Keratinocyte (primary cell): ENCODE measurements at regions not wholly inside any gene's neighbourhood (a gene's known extent, or its start where the extent isn't known, plus 50 kb on each side); places are given as distances from the start of the nearest gene placed in this dataset.

Experiments used
- DNase-seq: peaks from one replicate; pipeline ENCODE4 v3.0.0-alpha.2; 2011; ENCODE audit warnings: low read depth, missing footprints, low spot score
- FAIRE-seq: peaks from 2 replicates; lab custom pipeline; 2011; peaks lifted over from hg19 to GRCh38; lab: Jason Lieb, UNC
- H2AFZ ChIP-seq: 2 replicates; pipeline ENCODE4 v1.6.0; 2012; ENCODE audit warnings: low read length, control low read depth, inconsistent platforms; ENCODE audit not compliant: control insufficient read depth
- H3K27ac ChIP-seq: 2 replicates; pipeline ENCODE4 v1.5.1; 2011; ENCODE audit warnings: low read length; ENCODE audit not compliant: control insufficient read depth, insufficient read depth
- H3K27me3 ChIP-seq: 3 replicates; pipeline ENCODE4 v1.6.0; 2011; ENCODE audit warnings: low read length; ENCODE audit not compliant: control insufficient read depth, insufficient read depth; ENCODE audit errors: extremely low read depth
- H3K36me3 ChIP-seq, 2 experiments: 2 replicates in 1 of 2; 3 replicates in 1 of 2; pipeline ENCODE4 v1.5.1; 2011; ENCODE audit warnings: low read length in 2 of 2, mild to moderate bottlenecking in 1 of 2; ENCODE audit not compliant: control insufficient read depth in 2 of 2, insufficient read depth in 2 of 2; ENCODE audit errors: extremely low read depth in 1 of 2
- H3K4me1 ChIP-seq: 3 replicates; pipeline ENCODE4 v1.5.1; 2011; ENCODE audit warnings: low read length; ENCODE audit not compliant: control insufficient read depth, insufficient read depth; ENCODE audit errors: extremely low read depth
- H3K4me2 ChIP-seq: 3 replicates; pipeline ENCODE4 v1.6.0; 2011; ENCODE audit warnings: low read depth, low read length; ENCODE audit not compliant: control insufficient read depth, insufficient read depth; ENCODE audit errors: extremely low read depth
- H3K4me3 ChIP-seq, 3 experiments: fragments of 200-600 bp in 1 of 3; sonication (generic) in 1 of 3; 2 replicates in 2 of 3; 3 replicates in 1 of 3; pipeline ENCODE4 v1.5.1; 2011 to 2016; ENCODE audit warnings: low read length in 3 of 3, mild to moderate bottlenecking in 3 of 3, control low read depth in 2 of 3, inconsistent platforms in 1 of 3, low read depth in 1 of 3, mixed read lengths in 1 of 3, mixed run types in 1 of 3, moderate library complexity in 1 of 3; ENCODE audit not compliant: control insufficient read depth in 2 of 3, insufficient read depth in 2 of 3; ENCODE audit errors: extremely low read depth in 1 of 3
- H3K79me2 ChIP-seq: 2 replicates; pipeline ENCODE4 v1.6.0; 2012; ENCODE audit warnings: low read length; ENCODE audit not compliant: control insufficient read depth, insufficient read depth
- H3K9ac ChIP-seq: 3 replicates; pipeline ENCODE4 v1.6.0; 2011; ENCODE audit warnings: low read length; ENCODE audit not compliant: control insufficient read depth, insufficient read depth; ENCODE audit errors: extremely low read depth
- H3K9me1 ChIP-seq: 3 replicates; pipeline ENCODE4 v1.6.0; 2011; ENCODE audit warnings: low read length; ENCODE audit not compliant: control insufficient read depth, insufficient read depth; ENCODE audit errors: extremely low read depth
- H3K9me3 ChIP-seq: 2 replicates; pipeline ENCODE4 v1.5.1; 2012; ENCODE audit warnings: low read depth, low read length; ENCODE audit not compliant: control insufficient read depth
- H4K20me1 ChIP-seq: 3 replicates; pipeline ENCODE4 v1.6.0; 2011; ENCODE audit warnings: low read length; ENCODE audit not compliant: control insufficient read depth, insufficient read depth; ENCODE audit errors: extremely low read depth
- CTCF ChIP-seq, 3 experiments: IDR thresholded peaks in 1 of 3; conservative IDR thresholded peaks in 1 of 3; optimal IDR thresholded peaks in 1 of 3; 2 replicates in 2 of 3; 3 replicates in 1 of 3; pipeline versions ENCODE3 to v1.5.1; 2011; ENCODE audit warnings: low read length in 3 of 3, mild to moderate bottlenecking in 3 of 3, moderate library complexity in 2 of 3, control low read depth in 1 of 3, inconsistent platforms in 1 of 3; ENCODE audit not compliant: insufficient read depth in 2 of 3; ENCODE audit errors: extremely low read depth in 1 of 3
- EZH2 ChIP-seq: IDR thresholded peaks from one replicate; pipeline ENCODE4 v1.6.1; 2012; ENCODE audit warnings: inconsistent platforms, mild to moderate bottlenecking, low read length, moderate library complexity
- dilution Hi-C: fragments of 300-500 bp; cut with MboI; formaldehyde crosslinking; loops from one replicate; pipeline ENCODE4 v1.7.0; 2020; ENCODE audit warnings: low sequenced_read_pairs; ENCODE audit not compliant: extremely low pct_ligation_motif_present

DNA sequence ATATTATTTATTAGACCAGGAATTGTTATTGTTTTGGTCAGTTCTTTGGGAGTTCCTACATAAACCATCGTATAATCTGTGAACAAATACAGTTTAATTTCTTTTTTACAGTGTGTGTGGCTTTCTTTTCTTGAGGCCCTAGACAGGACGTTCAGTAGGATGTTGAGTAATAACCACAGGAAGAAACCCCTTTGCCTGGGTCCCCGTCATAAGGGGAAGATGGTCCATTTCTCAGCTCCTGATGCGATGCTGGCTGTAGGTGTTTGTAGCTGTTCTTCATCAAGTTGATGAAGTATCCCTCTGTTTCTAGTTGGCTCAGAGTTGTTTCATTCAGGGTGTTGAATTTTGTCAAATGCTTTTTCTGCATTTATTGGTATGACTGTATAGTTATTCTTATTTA lies 219.7 kb upstream of the ADARB2 start:
- no peaks in the 10 kb centered on the region for H3K27me3 ChIP-seq
- DNase-seq (no peak), FAIRE-seq (no peak)
- dilution Hi-C loops = no loop called here
- peaks cover 3% of the 10 kb centered on the region for H3K9me3 ChIP-seq
- no peak overlapping the region for H3K4me2 ChIP-seq
- no peak overlapping the region for H3K4me3 ChIP-seq
- no peaks in the 10 kb centered on the region for H3K36me3 ChIP-seq
- H3K9me1 ChIP-seq = no peaks in the 10 kb centered on the region
- no peaks in the 10 kb centered on the region for H4K20me1 ChIP-seq
- no peak overlapping the region for H3K27ac ChIP-seq
- no peaks in the 10 kb centered on the region for H3K79me2 ChIP-seq
- no peak overlapping the region for H3K9ac ChIP-seq
- no peak for TF ChIP-seq EZH2
- no peak for TF ChIP-seq CTCF (optimal IDR thresholded peaks at IDR 0.05 in 1 of 3, IDR thresholded peaks at IDR 0.05 in 1 of 3, conservative IDR thresholded peaks at IDR 0.05 in 1 of 3; ENCODE audit: extremely low read depth in 1 of 3, insufficient read depth in 2 of 3, low read length in 3 of 3)
- no peaks in the 10 kb centered on the region for H3K4me1 ChIP-seq
- H2AFZ ChIP-seq = no peak overlapping the region

DNA sequence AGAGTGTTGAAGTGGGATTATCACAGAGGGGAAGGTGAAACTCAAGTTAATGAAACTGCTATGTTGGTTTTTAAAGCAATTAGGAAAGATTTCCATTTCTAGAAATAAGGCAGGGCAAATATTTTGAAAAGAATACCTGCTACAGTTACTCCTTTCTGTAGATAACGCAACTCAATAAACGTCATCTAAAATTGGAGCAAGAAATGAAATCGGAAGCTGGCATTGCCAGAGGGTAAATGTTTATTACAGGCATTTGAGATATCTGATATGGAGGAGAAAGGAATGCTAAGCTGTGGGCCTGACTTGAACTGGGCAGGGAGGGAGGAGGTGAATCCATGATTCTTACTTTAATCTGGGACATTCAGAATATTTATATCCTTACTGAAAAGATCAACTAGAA lies 217.0 kb upstream of the ADARB2 start:
- no peak for FAIRE-seq
- H3K9ac ChIP-seq = no peak overlapping the region
- TF ChIP-seq CTCF (optimal IDR thresholded peaks at IDR 0.05 in 1 of 3, IDR thresholded peaks at IDR 0.05 in 1 of 3, conservative IDR thresholded peaks at IDR 0.05 in 1 of 3; ENCODE audit: extremely low read depth in 1 of 3, insufficient read depth in 2 of 3, low read length in 3 of 3) = no peak
- no peak for TF ChIP-seq EZH2

More for the DNA sequence above, 217.0 kb upstream of the ADARB2 start:
- H3K36me3 ChIP-seq = no peaks in the 10 kb centered on the region
- no peak for DNase-seq
- no peak overlapping the region for H3K4me2 ChIP-seq
- no peak overlapping the region for H2AFZ ChIP-seq
- no peaks in the 10 kb centered on the region for H3K4me1 ChIP-seq
- dilution Hi-C loops = no loop called here
- no peaks in the 10 kb centered on the region for H4K20me1 ChIP-seq
- H3K27ac ChIP-seq = no peak overlapping the region
- H3K9me3 ChIP-seq = peaks cover 3% of the 10 kb centered on the region
- no peaks in the 10 kb centered on the region for H3K27me3 ChIP-seq
- no peak overlapping the region for H3K4me3 ChIP-seq
- no peaks in the 10 kb centered on the region for H3K9me1 ChIP-seq
- no peaks in the 10 kb centered on the region for H3K79me2 ChIP-seq
